Neural crest cell (in vitro differentiated cells): ENCODE measurements at regions not wholly inside any gene's neighbourhood (a gene's known extent, or its start where the extent isn't known, plus 50 kb on each side); places are given as distances from the start of the nearest gene placed in this dataset.

Experiments
- DNase-seq: peaks from one replicate; pipeline ENCODE4 v3.0.0; 2021; ENCODE audit warnings: low read depth, mixed read lengths, low spot score
- H3K27ac Mint-ChIP-seq: one replicate; pipeline ENCODE4 v1.8.0; 2021; ENCODE audit warnings: mild to moderate bottlenecking, mixed read lengths; ENCODE audit not compliant: unreplicated experiment
- H3K27me3 Mint-ChIP-seq: 2 replicates; pipeline ENCODE4 v1.8.0; 2021; ENCODE audit warnings: low read depth, mild to moderate bottlenecking, mixed read lengths
- H3K36me3 Mint-ChIP-seq: 2 replicates; pipeline ENCODE4 v1.8.0; 2021; ENCODE audit warnings: low read depth, mild to moderate bottlenecking, mixed read lengths
- H3K4me1 Mint-ChIP-seq: 2 replicates; pipeline ENCODE4 v1.8.0; 2021; ENCODE audit warnings: mixed read lengths
- H3K4me3 Mint-ChIP-seq: one replicate; pipeline ENCODE4 v1.8.0; 2021; ENCODE audit warnings: mild to moderate bottlenecking, mixed read lengths
- H3K9me3 Mint-ChIP-seq: 2 replicates; pipeline ENCODE4 v1.8.0; 2021; ENCODE audit warnings: mixed read lengths
- CTCF ChIP-seq: fragments of 200-600 bp; sonication (generic); conservative IDR thresholded peaks from 2 replicates; pipeline ENCODE4 v1.5.0; 2021; ENCODE audit warnings: antibody characterized with exemption, mild to moderate bottlenecking

DNA sequence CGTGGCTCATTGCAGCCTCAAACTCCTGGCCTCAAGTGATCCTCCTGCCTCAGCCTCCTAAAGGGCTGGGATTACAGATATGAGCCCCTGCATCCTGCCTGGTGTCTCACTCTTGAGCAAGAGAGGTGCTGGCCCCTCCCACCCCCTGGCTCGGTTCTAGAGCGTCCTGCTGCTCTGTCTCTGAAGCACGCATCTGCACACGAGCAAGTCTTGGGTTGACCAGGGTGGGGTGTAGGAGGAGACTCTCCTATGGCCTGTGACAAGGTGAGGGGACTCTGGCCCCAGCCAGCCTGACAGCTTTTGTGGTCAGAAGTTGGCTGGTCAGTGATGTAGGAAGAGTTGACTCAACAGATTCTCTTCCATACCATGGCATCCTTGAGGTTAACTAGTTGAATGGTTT lies 110.7 kb upstream of the CARD11 start:
- Mint-ChIP-seq H3K27me3 (peaks cover 5% of the 10 kb centered on the region), H3K27ac (no peak overlapping the region), H3K4me1 (peaks cover 3% of the 10 kb centered on the region), H3K36me3 (no peaks in the 10 kb centered on the region), H3K4me3 (no peak overlapping the region), H3K9me3 (peaks cover 4% of the 10 kb centered on the region)
- no peak for DNase-seq
- no peak for TF ChIP-seq CTCF

DNA sequence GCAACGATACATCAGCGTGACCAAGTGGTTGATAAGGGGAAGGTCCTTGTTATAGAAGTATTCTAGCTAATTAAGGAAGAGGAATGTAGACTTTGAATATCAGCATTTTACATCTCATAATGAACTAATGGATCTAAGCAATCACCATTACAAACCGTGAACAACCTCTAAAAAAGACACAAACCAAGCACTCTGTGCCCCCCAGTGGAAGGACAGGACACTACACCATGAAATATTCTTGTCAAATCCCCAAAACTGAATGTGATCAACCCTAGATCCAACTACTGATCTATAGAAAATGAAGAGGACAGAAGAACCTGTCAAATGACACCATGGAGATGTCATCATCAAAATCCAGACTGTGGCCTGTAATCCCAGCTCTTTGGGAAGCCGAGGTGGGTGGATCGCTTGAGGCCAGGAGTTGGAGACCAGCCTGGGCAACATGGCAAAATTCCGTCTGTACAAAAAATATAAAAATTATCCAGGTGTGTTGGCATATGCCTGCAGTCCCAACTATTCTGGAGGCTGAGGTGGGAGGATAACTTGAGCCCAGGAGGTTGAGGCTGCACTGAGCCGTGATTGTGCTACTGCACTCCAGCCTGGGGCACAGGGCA lies 111.3 kb upstream of the CARD11 start:
- Mint-ChIP-seq H3K4me1 (peaks cover 3% of the 10 kb centered on the region), H3K36me3 (no peaks in the 10 kb centered on the region), H3K9me3 (peaks cover 4% of the 10 kb centered on the region), H3K27ac (no peak overlapping the region), H3K4me3 (no peak overlapping the region), H3K27me3 (peaks cover 5% of the 10 kb centered on the region)
- peak; percentile 78 for TF ChIP-seq CTCF
- DNase-seq = peak; percentile 16

- no peak for TF ChIP-seq CTCF
- peaks cover 5% of the 10 kb centered on the region for H3K27me3 Mint-ChIP-seq
- H3K9me3 Mint-ChIP-seq = peaks cover 4% of the 10 kb centered on the region
- DNase-seq = no peak
- H3K4me3 Mint-ChIP-seq = no peak overlapping the region
- peaks cover 3% of the 10 kb centered on the region for H3K4me1 Mint-ChIP-seq
- H3K36me3 Mint-ChIP-seq = no peaks in the 10 kb centered on the region
- no peak overlapping the region for H3K27ac Mint-ChIP-seq
These were observed 112.8 kb upstream of the CARD11 start for GRCh38 chr7:3156508-3156907.

GRCh38 chr7:3157566-3158287 lies 114.1 kb upstream of the CARD11 start:
- peaks cover 4% of the 10 kb centered on the region for H3K9me3 Mint-ChIP-seq
- H3K27ac Mint-ChIP-seq = no peak overlapping the region
- peaks cover 5% of the 10 kb centered on the region for H3K27me3 Mint-ChIP-seq

GRCh38 chr7:3158341-3158760 lies 114.7 kb upstream of the CARD11 start:
- Mint-ChIP-seq H3K9me3 (peaks cover 4% of the 10 kb centered on the region), H3K27me3 (peaks cover 5% of the 10 kb centered on the region), H3K27ac (no peak overlapping the region), H3K36me3 (no peaks in the 10 kb centered on the region), H3K4me3 (no peak overlapping the region), H3K4me1 (peaks cover 3% of the 10 kb centered on the region)
- DNase-seq = no peak
- TF ChIP-seq CTCF = no peak

More at GRCh38 chr7:3157566-3158287, 114.1 kb upstream of the CARD11 start:
- Mint-ChIP-seq H3K36me3 (no peaks in the 10 kb centered on the region), H3K4me3 (no peak overlapping the region), H3K4me1 (peaks cover 3% of the 10 kb centered on the region)
- TF ChIP-seq CTCF = no peak
- no peak for DNase-seq
